ENCODE measurements at regions not wholly inside any gene's neighbourhood (a gene's known extent, or its start where the extent isn't known, plus 50 kb on each side); places are given as distances from the start of the nearest gene placed in this dataset.
A peak's percentile ranks its signal among the peaks of the same experiment; 100 is the strongest.

- WGBS (ENCODE audit: insufficient coverage), result no CpG with 5 or more reads among the region's 1 CpG
- no peak for DNase-seq
- no peak overlapping the region for H3K27ac ChIP-seq (ENCODE audit: insufficient read depth in 1 of 2, low read depth in 1 of 2, low read length in 2 of 2, poor library complexity in 1 of 2, severe bottlenecking in 2 of 2)
- CTCF ChIA-PET, result interaction anchor here (1.0 kb wide), 1 partner anchor 27 kb away, joined by 3 read pairs; no protein-coding TSS in a partner anchor
- H3K4me1 ChIP-seq (ENCODE audit: control extremely low read depth in 1 of 4, control insufficient read depth in 4 of 4, insufficient read depth in 4 of 4, low read length in 3 of 4), result no peaks in the 10 kb centered on the region
- H3K36me3 ChIP-seq (ENCODE audit: control insufficient read depth in 4 of 4, insufficient read depth in 4 of 4, low read length in 3 of 4), result no peaks in the 10 kb centered on the region
- H3K4me3 ChIP-seq (ENCODE audit: control insufficient read depth in 1 of 7, extremely low read depth in 1 of 7, insufficient read depth in 4 of 7, low read depth in 2 of 7, low read length in 6 of 7), result no peak overlapping the region
- no peaks in the 10 kb centered on the region for H3K27me3 ChIP-seq (replicated peaks in 2 of 5; ENCODE audit: control insufficient read depth in 4 of 5, insufficient read depth in 5 of 5, low read length in 4 of 5)
- H3K9me3 ChIP-seq (ENCODE audit: control extremely low read depth in 1 of 5, control insufficient read depth in 4 of 5, insufficient read depth in 2 of 5, low read depth in 1 of 5, low read length in 4 of 5), result peaks cover 2 to 16% (median 11%) of the 10 kb centered on the region in 5 experiments
- POLR2A ChIA-PET, result no interaction called here
These were observed 155.1 kb downstream of the TMA16 start for GRCh38 chr4:163649557-163650091.

- no peak overlapping the region for H3K4me3 ChIP-seq (ENCODE audit: control insufficient read depth in 1 of 7, extremely low read depth in 1 of 7, insufficient read depth in 4 of 7, low read depth in 2 of 7, low read length in 6 of 7)
- no peaks in the 10 kb centered on the region for H3K4me1 ChIP-seq (ENCODE audit: control extremely low read depth in 1 of 4, control insufficient read depth in 4 of 4, insufficient read depth in 4 of 4, low read length in 3 of 4)
- H3K9me3 ChIP-seq (ENCODE audit: control extremely low read depth in 1 of 5, control insufficient read depth in 4 of 5, insufficient read depth in 2 of 5, low read depth in 1 of 5, low read length in 4 of 5), result peaks cover 0 to 1% (median under 1%) of the 10 kb centered on the region in 5 experiments
- no peaks in the 10 kb centered on the region for H3K36me3 ChIP-seq (ENCODE audit: control insufficient read depth in 4 of 4, insufficient read depth in 4 of 4, low read length in 3 of 4)
- 90% methylated on average over 1 of the region's 1 CpG for WGBS (ENCODE audit: insufficient coverage)
- no peaks in the 10 kb centered on the region for H3K27me3 ChIP-seq (replicated peaks in 2 of 5; ENCODE audit: control insufficient read depth in 4 of 5, insufficient read depth in 5 of 5, low read length in 4 of 5)
- no peak for DNase-seq
- H3K27ac ChIP-seq (ENCODE audit: insufficient read depth in 1 of 2, low read depth in 1 of 2, low read length in 2 of 2, poor library complexity in 1 of 2, severe bottlenecking in 2 of 2), result no peak overlapping the region
- CTCF ChIA-PET, result no interaction called here
- POLR2A ChIA-PET, result no interaction called here
These were observed 157.3 kb downstream of the TMA16 start for GRCh38 chr4:163651761-163652160.

- no peaks in the 10 kb centered on the region for H3K9me3 ChIP-seq (ENCODE audit: control extremely low read depth in 1 of 5, control insufficient read depth in 4 of 5, insufficient read depth in 2 of 5, low read depth in 1 of 5, low read length in 4 of 5)
- H3K4me3 ChIP-seq (ENCODE audit: control insufficient read depth in 1 of 7, extremely low read depth in 1 of 7, insufficient read depth in 4 of 7, low read depth in 2 of 7, low read length in 6 of 7), result no peak overlapping the region
- ChIA-PET POLR2A (no interaction called here), CTCF (no interaction called here)
- H3K4me1 ChIP-seq (ENCODE audit: control extremely low read depth in 1 of 4, control insufficient read depth in 4 of 4, insufficient read depth in 4 of 4, low read length in 3 of 4), result no peaks in the 10 kb centered on the region
- H3K27ac ChIP-seq (ENCODE audit: insufficient read depth in 1 of 2, low read depth in 1 of 2, low read length in 2 of 2, poor library complexity in 1 of 2, severe bottlenecking in 2 of 2), result no peak overlapping the region
- no peaks in the 10 kb centered on the region for H3K36me3 ChIP-seq (ENCODE audit: control insufficient read depth in 4 of 4, insufficient read depth in 4 of 4, low read length in 3 of 4)
- H3K27me3 ChIP-seq (replicated peaks in 2 of 5; ENCODE audit: control insufficient read depth in 4 of 5, insufficient read depth in 5 of 5, low read length in 4 of 5), result no peaks in the 10 kb centered on the region
- WGBS (ENCODE audit: insufficient coverage), result no CpG with 5 or more reads among the region's 2 CpGs
- DNase-seq, result no peak
These were observed 160.1 kb downstream of the TMA16 start for GRCh38 chr4:163654621-163655020.

- CTCF ChIA-PET, result interaction anchor here (1.2 kb wide), 1 partner anchor 13 kb away, joined by 3 read pairs; no protein-coding TSS in a partner anchor
- POLR2A ChIA-PET, result no interaction called here
- H3K36me3 ChIP-seq (ENCODE audit: control insufficient read depth in 4 of 4, insufficient read depth in 4 of 4, low read length in 3 of 4), result no peaks in the 10 kb centered on the region
- no CpG with 5 or more reads among the region's 1 CpG for WGBS (ENCODE audit: insufficient coverage)
- no peaks in the 10 kb centered on the region for H3K9me3 ChIP-seq (ENCODE audit: control extremely low read depth in 1 of 5, control insufficient read depth in 4 of 5, insufficient read depth in 2 of 5, low read depth in 1 of 5, low read length in 4 of 5)
- no peak for DNase-seq
- no peak overlapping the region for H3K27ac ChIP-seq (ENCODE audit: insufficient read depth in 1 of 2, low read depth in 1 of 2, low read length in 2 of 2, poor library complexity in 1 of 2, severe bottlenecking in 2 of 2)
- no peak overlapping the region for H3K4me3 ChIP-seq (ENCODE audit: control insufficient read depth in 1 of 7, extremely low read depth in 1 of 7, insufficient read depth in 4 of 7, low read depth in 2 of 7, low read length in 6 of 7)
- peaks cover under 1 to 20% (median 11%) of the 10 kb centered on the region in 4 experiments for H3K4me1 ChIP-seq (ENCODE audit: control extremely low read depth in 1 of 4, control insufficient read depth in 4 of 4, insufficient read depth in 4 of 4, low read length in 3 of 4)
- no peaks in the 10 kb centered on the region for H3K27me3 ChIP-seq (replicated peaks in 2 of 5; ENCODE audit: control insufficient read depth in 4 of 5, insufficient read depth in 5 of 5, low read length in 4 of 5)
These were observed 166.1 kb downstream of the TMA16 start for GRCh38 chr4:163660636-163661035.

GRCh38 chr4:163662768-163663167 lies 168.3 kb downstream of the TMA16 start:
- Histone ChIP-seq H3K36me3 (ENCODE audit: control insufficient read depth in 4 of 4, insufficient read depth in 4 of 4, low read length in 3 of 4) (no peaks in the 10 kb centered on the region), H3K4me1 (ENCODE audit: control extremely low read depth in 1 of 4, control insufficient read depth in 4 of 4, insufficient read depth in 4 of 4, low read length in 3 of 4) (peaks cover 9 to 37% (median 25%) of the 10 kb centered on the region in 4 experiments), H3K27ac (ENCODE audit: insufficient read depth in 1 of 2, low read depth in 1 of 2, low read length in 2 of 2, poor library complexity in 1 of 2, severe bottlenecking in 2 of 2) (no peak overlapping the region), H3K9me3 (ENCODE audit: control extremely low read depth in 1 of 5, control insufficient read depth in 4 of 5, insufficient read depth in 2 of 5, low read depth in 1 of 5, low read length in 4 of 5) (no peaks in the 10 kb centered on the region), H3K4me3 (ENCODE audit: control insufficient read depth in 1 of 7, extremely low read depth in 1 of 7, insufficient read depth in 4 of 7, low read depth in 2 of 7, low read length in 6 of 7) (no peak overlapping the region), H3K27me3 (replicated peaks in 2 of 5; ENCODE audit: control insufficient read depth in 4 of 5, insufficient read depth in 5 of 5, low read length in 4 of 5) (no peaks in the 10 kb centered on the region)
- peak in 1 of 3 donors; percentile 13 for DNase-seq
- CTCF ChIA-PET, result interaction anchor here (0.6 to 1.6 kb wide), 4 partner anchors 12 to 107 kb away, joined by 3 to 6 read pairs (median 4); no protein-coding TSS in a partner anchor
- POLR2A ChIA-PET, result no interaction called here
- 96% methylated on average over 5 of the region's 6 CpGs for WGBS (ENCODE audit: insufficient coverage)

- CTCF ChIA-PET, result interaction anchor here (1.2 to 1.6 kb wide), 4 partner anchors 11 to 108 kb away, joined by 3 to 6 read pairs (median 5); no protein-coding TSS in a partner anchor
These were observed 169.2 kb downstream of the TMA16 start for GRCh38 chr4:163663454-163664225.

GRCh38 chr4:163665101-163665500 lies 170.6 kb downstream of the TMA16 start:
- H3K36me3 ChIP-seq (ENCODE audit: control insufficient read depth in 4 of 4, insufficient read depth in 4 of 4, low read length in 3 of 4), result no peaks in the 10 kb centered on the region
- H3K4me3 ChIP-seq (ENCODE audit: control insufficient read depth in 1 of 7, extremely low read depth in 1 of 7, insufficient read depth in 4 of 7, low read depth in 2 of 7, low read length in 6 of 7), result no peak overlapping the region
- peaks cover 9 to 37% (median 25%) of the 10 kb centered on the region in 4 experiments for H3K4me1 ChIP-seq (ENCODE audit: control extremely low read depth in 1 of 4, control insufficient read depth in 4 of 4, insufficient read depth in 4 of 4, low read length in 3 of 4)
- no peak overlapping the region for H3K27ac ChIP-seq (ENCODE audit: insufficient read depth in 1 of 2, low read depth in 1 of 2, low read length in 2 of 2, poor library complexity in 1 of 2, severe bottlenecking in 2 of 2)
- H3K27me3 ChIP-seq (replicated peaks in 2 of 5; ENCODE audit: control insufficient read depth in 4 of 5, insufficient read depth in 5 of 5, low read length in 4 of 5), result no peaks in the 10 kb centered on the region
- ChIA-PET POLR2A (no interaction called here), CTCF (interaction anchor here (1.0 kb wide), 1 partner anchor 109 kb away, joined by 5 read pairs; no protein-coding TSS in a partner anchor)
- no peaks in the 10 kb centered on the region for H3K9me3 ChIP-seq (ENCODE audit: control extremely low read depth in 1 of 5, control insufficient read depth in 4 of 5, insufficient read depth in 2 of 5, low read depth in 1 of 5, low read length in 4 of 5)
- WGBS (ENCODE audit: insufficient coverage), result 95% methylated on average over 2 of the region's 2 CpGs
- DNase-seq, result no peak

More at GRCh38 chr4:163663454-163664225, 169.2 kb downstream of the TMA16 start:
- H3K27ac ChIP-seq (ENCODE audit: insufficient read depth in 1 of 2, low read depth in 1 of 2, low read length in 2 of 2, poor library complexity in 1 of 2, severe bottlenecking in 2 of 2), result no peak overlapping the region
- H3K4me3 ChIP-seq (ENCODE audit: control insufficient read depth in 1 of 7, extremely low read depth in 1 of 7, insufficient read depth in 4 of 7, low read depth in 2 of 7, low read length in 6 of 7), result no peak overlapping the region
- H3K36me3 ChIP-seq (ENCODE audit: control insufficient read depth in 4 of 4, insufficient read depth in 4 of 4, low read length in 3 of 4), result no peaks in the 10 kb centered on the region
- peaks cover 9 to 37% (median 25%) of the 10 kb centered on the region in 4 experiments for H3K4me1 ChIP-seq (ENCODE audit: control extremely low read depth in 1 of 4, control insufficient read depth in 4 of 4, insufficient read depth in 4 of 4, low read length in 3 of 4)
- WGBS (ENCODE audit: insufficient coverage), result 100% methylated on average over 1 of the region's 5 CpGs
- no peaks in the 10 kb centered on the region for H3K27me3 ChIP-seq (replicated peaks in 2 of 5; ENCODE audit: control insufficient read depth in 4 of 5, insufficient read depth in 5 of 5, low read length in 4 of 5)
- peak in 1 of 3 donors; percentile 9 for DNase-seq
- H3K9me3 ChIP-seq (ENCODE audit: control extremely low read depth in 1 of 5, control insufficient read depth in 4 of 5, insufficient read depth in 2 of 5, low read depth in 1 of 5, low read length in 4 of 5), result no peaks in the 10 kb centered on the region
- POLR2A ChIA-PET, result no interaction called here

Data from common myeloid progenitor, CD34-positive (primary cell).